GM18502 (cell line): ENCODE measurements at regions not wholly inside any gene's neighbourhood (a gene's known extent, or its start where the extent isn't known, plus 50 kb on each side); places are given as distances from the start of the nearest gene placed in this dataset.

ENCODE experiments used
- ATAC-seq: cut with Tn5 transposase; IDR thresholded peaks from one replicate; pipeline ENCODE4 v1.9.1; 2021; ENCODE audit warnings: mild to moderate bottlenecking; ENCODE audit not compliant: unreplicated experiment, poor library complexity

DNA sequence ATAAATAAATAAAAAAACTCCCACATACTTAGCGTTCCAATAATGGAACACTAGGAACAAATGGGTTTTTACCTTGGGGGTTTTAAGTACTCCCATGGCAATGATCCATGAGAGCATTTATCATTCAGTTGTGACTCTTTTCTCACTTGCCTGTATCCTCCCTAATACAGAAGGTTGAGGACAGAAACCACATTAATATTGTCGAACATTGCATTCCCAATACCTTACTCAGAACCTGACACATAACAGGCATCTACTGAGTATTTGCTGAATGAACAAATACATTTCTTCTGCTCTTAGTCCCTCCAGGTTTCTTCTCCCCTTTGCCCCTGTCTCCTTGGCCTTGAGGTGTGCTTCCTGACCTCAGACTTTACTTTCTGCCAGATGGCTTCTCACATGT is 175.9 kb downstream of the CEMIP2 start:
- no peak for ATAC-seq

- ATAC-seq: no peak
These were observed 178.0 kb downstream of the CEMIP2 start for GRCh38 chr9:71590362-71590761.

- ATAC-seq: no peak
These were observed 178.7 kb downstream of the CEMIP2 start for GRCh38 chr9:71589612-71590011.

GRCh38 chr9:71587576-71588362 is 180.5 kb downstream of the CEMIP2 start:
- no peak for ATAC-seq

GRCh38 chr9:71583792-71584191 is 184.5 kb downstream of the CEMIP2 start:
- ATAC-seq: no peak

GRCh38 chr9:71582347-71582746 is 186.0 kb downstream of the CEMIP2 start:
- ATAC-seq: no peak

DNA sequence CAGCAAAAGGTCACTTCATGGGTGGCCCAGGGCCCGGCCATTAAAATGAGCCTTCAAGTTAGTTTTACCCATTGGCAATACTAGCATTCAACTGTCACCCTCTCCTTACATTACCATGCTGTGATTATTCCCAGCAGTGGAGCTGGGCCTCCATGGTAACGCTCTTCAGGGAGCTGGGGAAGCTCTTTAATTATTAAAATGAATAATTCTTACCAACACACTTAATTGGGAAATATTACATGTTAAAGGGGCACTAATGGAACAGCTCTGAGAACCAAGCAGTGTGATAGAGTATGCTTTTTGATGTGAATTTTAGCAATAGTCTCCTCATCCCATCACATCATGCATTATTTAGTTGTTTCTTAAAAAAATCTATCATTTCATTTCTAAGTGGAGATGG is 187.2 kb downstream of the CEMIP2 start:
- no peak for ATAC-seq

- ATAC-seq: no peak
These were observed 197.1 kb downstream of the CEMIP2 start for GRCh38 chr9:71571186-71571585.

DNA sequence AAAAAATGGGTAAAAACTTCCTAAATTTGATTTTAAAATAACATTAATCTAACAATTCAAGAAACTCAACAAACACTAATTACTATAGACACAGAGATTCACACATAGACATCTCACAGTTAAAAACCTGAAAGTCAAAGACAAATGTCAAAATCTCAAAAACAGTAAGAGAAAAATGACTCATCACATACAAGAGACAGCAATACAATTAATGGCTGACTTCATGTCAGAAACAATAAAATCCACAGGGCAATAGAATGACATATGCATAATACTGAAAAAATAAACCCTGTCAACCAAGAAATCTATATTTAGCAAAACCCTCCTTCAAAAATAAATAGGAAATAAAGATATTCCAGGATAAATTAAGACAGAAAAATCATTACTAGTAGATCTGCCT is 200.4 kb downstream of the CEMIP2 start:
- ATAC-seq: no peak

DNA sequence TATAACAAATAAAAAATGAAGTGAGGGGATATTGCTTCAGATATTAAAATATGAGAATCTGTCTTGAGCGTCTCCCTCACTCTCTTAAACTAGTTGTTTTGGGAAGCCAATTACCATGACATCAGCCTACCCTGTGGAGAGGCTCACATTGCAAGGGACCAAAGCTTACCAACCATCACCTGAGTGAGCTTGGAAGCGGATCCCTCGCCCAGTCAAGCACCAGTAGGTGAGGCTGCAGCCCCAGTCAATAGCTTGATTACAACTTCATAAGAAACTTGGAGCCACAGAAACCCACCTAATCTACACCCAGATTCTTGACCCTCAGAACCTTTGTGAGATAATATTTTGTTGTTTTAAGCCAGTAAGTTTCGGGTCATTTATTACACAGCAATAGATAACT is 206.2 kb downstream of the CEMIP2 start:
- ATAC-seq: no peak

- ATAC-seq: no peak
These were observed 211.0 kb downstream of the CEMIP2 start for GRCh38 chr9:71557310-71557709.

DNA sequence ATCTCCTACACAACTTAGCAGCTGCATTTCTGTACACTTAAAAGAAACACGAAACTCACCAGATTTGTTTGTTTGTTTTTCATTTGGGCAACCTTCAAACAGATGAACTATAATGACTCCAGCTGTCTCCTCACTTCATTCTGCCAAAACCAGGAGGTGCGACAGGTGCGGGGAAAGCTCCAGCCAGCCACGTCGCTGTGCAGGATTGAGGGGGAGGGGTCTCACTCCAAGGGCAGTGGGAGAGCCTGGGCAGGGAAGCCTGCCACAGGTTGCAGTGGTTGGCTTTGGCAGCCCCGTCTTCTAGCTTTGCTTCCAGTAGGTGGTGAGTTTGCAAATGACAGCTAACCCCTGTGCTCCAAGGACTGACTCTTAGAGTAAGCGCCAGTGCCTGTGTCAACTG is 215.8 kb downstream of the CEMIP2 start:
- no peak for ATAC-seq

GRCh38 chr9:71549023-71549422 is 219.3 kb downstream of the CEMIP2 start:
- peak; percentile 89 for ATAC-seq

DNA sequence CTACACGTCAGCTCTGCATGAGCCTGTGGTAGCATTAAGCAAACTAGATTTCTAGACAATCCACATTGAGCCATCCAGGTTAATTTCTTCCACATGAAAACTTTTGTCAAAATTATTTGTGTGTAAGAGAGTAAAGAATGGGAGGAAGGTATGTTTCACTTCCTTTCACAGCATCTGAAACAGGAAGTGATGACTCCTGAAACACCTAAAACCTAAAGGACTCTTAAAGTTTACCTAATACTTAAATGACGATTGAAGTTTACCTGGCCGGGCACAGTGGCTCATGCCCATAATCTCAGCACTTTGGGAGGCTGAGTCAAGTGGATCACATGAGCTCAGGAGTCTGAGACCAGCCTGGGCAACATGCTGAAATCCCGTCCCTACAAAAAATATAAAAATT is 223.8 kb downstream of the CEMIP2 start:
- ATAC-seq: no peak

DNA sequence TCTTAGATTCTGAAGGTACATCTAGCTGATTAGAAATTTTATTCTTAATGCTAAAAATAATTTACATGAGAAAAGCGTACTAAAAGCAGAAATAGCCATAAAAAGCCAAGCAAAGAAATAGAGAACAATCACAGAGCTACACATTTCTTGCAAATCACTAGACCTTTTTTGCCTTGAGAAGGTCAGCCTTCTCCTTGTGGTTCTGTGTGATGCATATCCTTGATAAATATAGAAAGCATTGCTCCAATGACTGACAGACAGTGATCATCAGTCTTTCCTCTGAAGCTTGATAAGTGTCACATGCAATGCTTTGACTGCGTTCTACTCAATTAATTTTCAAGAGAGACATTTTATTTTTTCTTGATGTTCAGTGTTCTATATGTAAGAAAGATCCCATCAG is 226.9 kb downstream of the CEMIP2 start:
- no peak for ATAC-seq

- ATAC-seq: no peak
These were observed 243.2 kb downstream of the CEMIP2 start for GRCh38 chr9:71524996-71525580.

DNA sequence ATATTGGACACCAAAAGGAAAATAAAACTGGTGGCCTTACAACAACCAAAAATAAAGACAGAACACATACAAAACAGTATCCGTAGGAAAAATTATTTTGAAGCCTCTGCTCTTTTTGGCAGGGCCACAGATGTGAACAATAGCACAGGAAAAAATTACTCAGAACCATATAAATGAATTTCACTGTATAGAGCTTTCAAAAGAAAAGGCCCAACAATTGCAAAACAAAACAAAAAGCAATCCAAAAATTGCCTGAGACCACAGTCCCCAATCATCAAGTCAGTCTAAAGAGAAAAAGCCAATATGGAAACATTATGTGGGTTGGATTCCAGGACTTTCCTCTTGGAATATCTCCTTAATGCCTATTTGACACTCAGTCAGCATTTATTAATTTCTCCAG is 243.8 kb downstream of the CEMIP2 start:
- ATAC-seq: no peak

GRCh38 chr9:71521132-71521531 is 247.2 kb downstream of the CEMIP2 start:
- no peak for ATAC-seq

- ATAC-seq: no peak
These were observed 249.1 kb downstream of the CEMIP2 start for GRCh38 chr9:71519098-71519696.

GRCh38 chr9:71518045-71518827 is 250.1 kb downstream of the CEMIP2 start:
- no peak for ATAC-seq

DNA sequence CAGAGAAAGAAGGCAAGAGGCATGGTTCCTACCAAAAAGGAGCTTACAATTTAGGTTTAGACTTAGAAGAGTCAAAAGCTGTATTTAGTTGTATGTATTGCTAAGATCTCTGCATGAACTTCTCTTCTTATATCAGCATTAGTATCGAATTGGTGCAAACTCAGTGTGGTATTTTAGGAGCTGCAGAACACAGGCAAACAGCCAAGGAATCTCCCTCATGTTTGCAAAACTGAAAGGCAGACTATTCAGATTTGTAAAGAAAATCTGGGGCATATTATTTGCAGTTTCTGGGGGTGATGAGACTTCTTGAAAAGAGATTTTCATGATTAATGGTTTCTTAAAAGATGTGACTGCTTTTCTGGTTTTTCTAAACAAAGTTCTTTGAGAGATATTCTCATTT is 252.7 kb downstream of the CEMIP2 start:
- ATAC-seq: no peak
